AG04449 (cell line): ENCODE measurements at regions not wholly inside any gene's neighbourhood (a gene's known extent, or its start where the extent isn't known, plus 50 kb on each side); places are given as distances from the start of the nearest gene placed in this dataset.

Source experiments
- CTCF ChIA-PET: fragments of 350-600 bp; formaldehyde crosslinking; extraction: SDS; loops from one replicate; lab custom pipeline; 2021; ENCODE audit warnings: antibody characterized with exemption; lab: Yijun Ruan, JAX
- POLR2A ChIA-PET: fragments of 400-600, 350-600 bp; formaldehyde crosslinking; extraction: SDS; loops from one replicate; lab custom pipeline; 2020; ENCODE audit warnings: antibody characterized with exemption, inconsistent platforms; lab: Yijun Ruan, JAX
- DNase-seq: peaks from one replicate; pipeline ENCODE4 v3.0.0-alpha.2; 2010; ENCODE audit warnings: low read depth, low spot score
- H3K4me3 ChIP-seq: 2 replicates; pipeline ENCODE4 v1.5.1; 2011; ENCODE audit warnings: low read depth, mild to moderate bottlenecking, control low read depth, low read length
- TF ChIP-seq, protein P1 (sequence below): IDR thresholded peaks from one replicate; pipeline ENCODE4 v1.5.1; 2011; ENCODE audit warnings: mild to moderate bottlenecking, moderate library complexity, low read length, control low read depth, inconsistent platforms; ENCODE audit not compliant: insufficient read depth; ENCODE audit errors: missing control alignments

DNA sequence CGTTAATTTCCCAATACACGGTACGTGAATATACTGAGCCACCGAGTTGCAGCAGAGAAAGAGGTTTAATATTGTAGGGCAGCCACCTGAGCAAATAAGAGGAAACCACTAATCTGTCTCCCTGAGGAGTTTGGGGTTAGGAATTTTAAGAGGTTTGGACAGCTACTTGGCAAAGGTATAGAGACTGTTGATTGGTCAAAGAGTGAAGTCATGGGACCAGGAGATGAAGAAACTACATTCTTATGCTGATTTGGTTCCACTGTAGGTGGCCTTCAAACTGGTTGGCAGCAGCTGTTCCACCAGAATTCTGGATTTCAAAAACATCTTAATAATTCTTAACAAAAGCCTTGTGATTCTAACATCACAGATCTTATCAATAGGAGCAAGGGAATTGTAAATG lies 485.4 kb upstream of the PRMT6 start:
- POLR2A ChIA-PET, result no interaction called here
- no peak overlapping the region for H3K4me3 ChIP-seq
- TF ChIP-seq, protein P1, sequence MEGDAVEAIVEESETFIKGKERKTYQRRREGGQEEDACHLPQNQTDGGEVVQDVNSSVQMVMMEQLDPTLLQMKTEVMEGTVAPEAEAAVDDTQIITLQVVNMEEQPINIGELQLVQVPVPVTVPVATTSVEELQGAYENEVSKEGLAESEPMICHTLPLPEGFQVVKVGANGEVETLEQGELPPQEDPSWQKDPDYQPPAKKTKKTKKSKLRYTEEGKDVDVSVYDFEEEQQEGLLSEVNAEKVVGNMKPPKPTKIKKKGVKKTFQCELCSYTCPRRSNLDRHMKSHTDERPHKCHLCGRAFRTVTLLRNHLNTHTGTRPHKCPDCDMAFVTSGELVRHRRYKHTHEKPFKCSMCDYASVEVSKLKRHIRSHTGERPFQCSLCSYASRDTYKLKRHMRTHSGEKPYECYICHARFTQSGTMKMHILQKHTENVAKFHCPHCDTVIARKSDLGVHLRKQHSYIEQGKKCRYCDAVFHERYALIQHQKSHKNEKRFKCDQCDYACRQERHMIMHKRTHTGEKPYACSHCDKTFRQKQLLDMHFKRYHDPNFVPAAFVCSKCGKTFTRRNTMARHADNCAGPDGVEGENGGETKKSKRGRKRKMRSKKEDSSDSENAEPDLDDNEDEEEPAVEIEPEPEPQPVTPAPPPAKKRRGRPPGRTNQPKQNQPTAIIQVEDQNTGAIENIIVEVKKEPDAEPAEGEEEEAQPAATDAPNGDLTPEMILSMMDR, result no peak
- CTCF ChIA-PET, result no interaction called here
- no peak for DNase-seq

GRCh38 chr1:106584107-106584506 lies 472.4 kb upstream of the PRMT6 start:
- no peak overlapping the region for H3K4me3 ChIP-seq
- CTCF ChIA-PET, result no interaction called here
- peak; percentile 2 for DNase-seq
- POLR2A ChIA-PET, result no interaction called here
- TF ChIP-seq, protein P1, result no peak

DNA sequence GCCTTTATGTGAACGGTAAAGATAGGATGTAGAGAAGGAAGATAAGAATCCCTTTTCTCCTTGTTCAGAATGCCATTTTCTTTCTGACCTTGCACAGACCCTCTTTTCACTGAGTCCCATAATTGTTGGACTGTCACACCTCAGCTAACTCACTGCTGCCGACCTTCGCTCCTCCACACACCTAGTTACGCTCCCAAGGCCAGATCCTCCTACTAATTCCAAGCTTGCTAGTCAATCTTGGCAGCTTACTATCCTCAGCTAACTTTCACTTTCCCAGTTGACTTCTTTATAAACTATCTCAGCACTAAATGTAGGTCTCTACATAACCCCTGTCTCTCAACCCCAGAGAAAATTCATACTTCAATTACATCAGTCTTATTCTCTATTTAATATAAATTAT lies 471.8 kb upstream of the PRMT6 start:
- ChIA-PET CTCF (no interaction called here), POLR2A (no interaction called here)
- no peak overlapping the region for H3K4me3 ChIP-seq
- DNase-seq, result no peak
- TF ChIP-seq, protein P1, result no peak

DNA sequence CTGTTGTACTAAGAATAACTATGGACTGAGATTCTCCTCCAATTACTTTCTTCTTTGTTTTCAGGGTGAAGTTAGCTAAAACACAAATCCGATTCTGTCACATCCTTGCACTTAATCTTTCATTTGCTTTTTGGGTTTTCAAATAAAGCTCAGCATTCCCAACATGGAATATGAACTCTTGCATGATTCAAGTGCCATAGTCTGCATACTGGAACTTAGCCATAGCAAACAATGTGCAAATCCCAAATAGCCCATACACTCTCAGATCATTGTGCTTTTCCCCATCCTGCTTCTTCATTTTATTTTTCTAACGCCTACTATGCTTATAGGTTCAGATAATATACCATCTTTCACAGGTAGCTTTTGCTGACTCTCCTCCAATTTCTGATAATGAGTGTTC lies 455.8 kb upstream of the PRMT6 start:
- no peak for DNase-seq
- CTCF ChIA-PET, result no interaction called here
- POLR2A ChIA-PET, result no interaction called here
- H3K4me3 ChIP-seq, result no peak overlapping the region
- TF ChIP-seq, protein P1, result no peak

GRCh38 chr1:106603616-106604015 lies 452.9 kb upstream of the PRMT6 start:
- TF ChIP-seq, protein P1, result no peak
- no peak overlapping the region for H3K4me3 ChIP-seq
- no peak for DNase-seq
- CTCF ChIA-PET, result no interaction called here
- POLR2A ChIA-PET, result no interaction called here

DNA sequence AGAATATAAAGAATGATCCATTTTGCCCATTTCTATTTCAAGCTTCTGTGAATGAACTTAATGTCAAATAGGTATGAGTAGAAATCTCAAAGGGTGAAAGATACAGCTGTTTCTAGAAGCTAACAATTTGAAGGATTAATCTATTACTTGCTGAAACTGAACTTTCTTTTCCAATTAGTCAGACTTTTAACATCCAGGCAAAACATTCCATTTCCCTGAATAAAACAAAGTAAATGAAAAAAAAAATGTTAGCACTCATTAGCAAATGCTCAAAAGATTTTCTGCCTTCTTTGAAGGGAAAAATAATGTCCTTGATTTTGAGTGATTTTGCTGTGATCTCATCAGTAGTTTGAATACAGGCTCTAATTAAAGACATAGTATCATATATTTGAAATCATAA lies 447.6 kb upstream of the PRMT6 start:
- DNase-seq, result no peak
- TF ChIP-seq, protein P1, result no peak
- ChIA-PET POLR2A (no interaction called here), CTCF (no interaction called here)
- no peak overlapping the region for H3K4me3 ChIP-seq
